Mammary epithelial cell (primary cell): ENCODE measurements at regions not wholly inside any gene's neighbourhood (a gene's known extent, or its start where the extent isn't known, plus 50 kb on each side); places are given as distances from the start of the nearest gene placed in this dataset.

ENCODE experiments used
- CTCF ChIP-seq, 2 donors: IDR thresholded peaks in 1 of 2; conservative IDR thresholded peaks in 1 of 2; 2 replicates each; pipeline ENCODE4 v1.5.1; 2011 to 2012; ENCODE audit warnings: inconsistent platforms in 2 of 2, low read length in 2 of 2, mild to moderate bottlenecking in 2 of 2, control low read depth in 1 of 2, low read depth in 1 of 2; ENCODE audit not compliant: insufficient read depth in 1 of 2; ENCODE audit errors: extremely low read depth in 1 of 2
- EZH2 ChIP-seq: IDR thresholded peaks from 2 replicates; pipeline ENCODE4 v1.6.1; 2012; ENCODE audit warnings: low read length, inconsistent platforms, borderline replicate concordance

GRCh38 chr11:45725776-45726492 lies 60.5 kb upstream of the CHST1 start:
- TF ChIP-seq CTCF (conservative IDR thresholded peaks at IDR 0.05 in 1 of 2, IDR thresholded peaks at IDR 0.05 in 1 of 2; ENCODE audit: extremely low read depth in 1 of 2, insufficient read depth in 1 of 2, low read depth in 1 of 2, low read length in 2 of 2) (no peak), EZH2 (no peak)
